Neural progenitor cell (in vitro differentiated cells): ENCODE measurements at regions not wholly inside any gene's neighbourhood (a gene's known extent, or its start where the extent isn't known, plus 50 kb on each side); places are given as distances from the start of the nearest gene placed in this dataset.

Experiments
- DNase-seq: peaks from one replicate; pipeline ENCODE4 v3.0.0-alpha.2; 2016; ENCODE audit warnings: low spot score
- H2AFZ ChIP-seq: fragments of 200-600 bp; sonication (generic); replicated peaks from 2 replicates; pipeline ENCODE4 v1.6.1; 2016; ENCODE audit warnings: antibody characterized with exemption
- H3F3A ChIP-seq: fragments of 200-600 bp; sonication (generic); 2 replicates; pipeline ENCODE4 v1.6.1; 2016; ENCODE audit warnings: antibody characterized with exemption, low read depth
- H3K27ac ChIP-seq: fragments of 200-600 bp; sonication (generic); 2 replicates; pipeline ENCODE4 v1.5.1; 2016; ENCODE audit warnings: mild to moderate bottlenecking
- H3K27me3 ChIP-seq: fragments of 200-600 bp; sonication (generic); 2 replicates; pipeline ENCODE4 v1.6.1; 2016; ENCODE audit warnings: mild to moderate bottlenecking, moderate library complexity
- H3K36me3 ChIP-seq: fragments of 200-600 bp; sonication (generic); 2 replicates; pipeline ENCODE4 v1.5.1; 2016
- H3K4me1 ChIP-seq: fragments of 200-600 bp; sonication (generic); 2 replicates; pipeline ENCODE4 v1.6.1; 2016; ENCODE audit warnings: mixed run types
- H3K4me2 ChIP-seq: fragments of 200-600 bp; sonication (generic); 2 replicates; pipeline ENCODE4 v1.6.1; 2016
- H3K4me3 ChIP-seq: fragments of 200-600 bp; sonication (generic); 2 replicates; pipeline ENCODE4 v1.5.1; 2016
- H3K79me2 ChIP-seq: fragments of 200-600 bp; sonication (generic); 2 replicates; pipeline ENCODE4 v1.6.1; 2016; ENCODE audit warnings: low read depth
- H3K9ac ChIP-seq: fragments of 200-600 bp; sonication (generic); 2 replicates; pipeline ENCODE4 v1.6.1; 2016
- H3K9me3 ChIP-seq: fragments of 200-600 bp; sonication (generic); 2 replicates; pipeline ENCODE4 v1.5.1; 2016; ENCODE audit warnings: low read depth
- H4K20me1 ChIP-seq: fragments of 200-600 bp; sonication (generic); 2 replicates; pipeline ENCODE4 v1.6.1; 2016; ENCODE audit warnings: low read depth
- H3K27ac Mint-ChIP-seq: 3 replicates; pipeline ENCODE4 v1.8.0; 2021; ENCODE audit warnings: mixed read lengths
- H3K27me3 Mint-ChIP-seq: 2 replicates; pipeline ENCODE4 v1.8.0; 2022; ENCODE audit warnings: low read depth, mild to moderate bottlenecking, inconsistent platforms, moderate library complexity, mixed read lengths; ENCODE audit not compliant: insufficient read depth
- H3K36me3 Mint-ChIP-seq: 3 replicates; pipeline ENCODE4 v1.8.0; 2021; ENCODE audit warnings: mixed read lengths
- H3K4me1 Mint-ChIP-seq: 3 replicates; pipeline ENCODE4 v1.8.0; 2021; ENCODE audit warnings: mixed read lengths
- H3K4me3 Mint-ChIP-seq: 3 replicates; pipeline ENCODE4 v1.8.0; 2021; ENCODE audit warnings: mild to moderate bottlenecking, moderate library complexity, mixed read lengths
- H3K9me3 Mint-ChIP-seq: 3 replicates; pipeline ENCODE4 v1.8.0; 2020; ENCODE audit warnings: mixed read lengths
- CTCF ChIP-seq: fragments of 200-600 bp; sonication (generic); IDR thresholded peaks from 2 replicates; pipeline ENCODE4 v1.5.1; 2017; ENCODE audit warnings: antibody characterized with exemption, mild to moderate bottlenecking
- EZH2 ChIP-seq: fragments of 200-600 bp; sonication (generic); IDR thresholded peaks from 2 replicates; pipeline ENCODE4 v1.6.1; 2017; ENCODE audit warnings: antibody characterized with exemption, mild to moderate bottlenecking, moderate library complexity
- EZH2phosphoT487 ChIP-seq: fragments of 200-600 bp; sonication (generic); IDR thresholded peaks from 2 replicates; pipeline ENCODE4 v1.6.1; 2017; ENCODE audit warnings: antibody characterized with exemption

GRCh38 chr11:105492010-105492409 is 117.9 kb upstream of the GRIA4 start:
- TF ChIP-seq EZH2 (no peak), CTCF (no peak), EZH2phosphoT487 (no peak)
- peaks cover 4% of the 10 kb centered on the region for H3K4me1 ChIP-seq
- Mint-ChIP-seq H3K27me3 (no peaks in the 10 kb centered on the region), H3K4me3 (no peak overlapping the region), H3K27ac (no peak overlapping the region), H3K4me1 (peaks cover 29% of the 10 kb centered on the region), H3K9me3 (no peaks in the 10 kb centered on the region), H3K36me3 (no peaks in the 10 kb centered on the region)
- H3K9ac ChIP-seq: no peak overlapping the region
- no peaks in the 10 kb centered on the region for H4K20me1 ChIP-seq
- no peaks in the 10 kb centered on the region for H3K27me3 ChIP-seq
- H3K4me3 ChIP-seq: no peak overlapping the region
- H2AFZ ChIP-seq: no peak overlapping the region
- no peaks in the 10 kb centered on the region for H3F3A ChIP-seq
- no peak for DNase-seq
- H3K4me2 ChIP-seq: no peak overlapping the region
- no peaks in the 10 kb centered on the region for H3K9me3 ChIP-seq
- no peaks in the 10 kb centered on the region for H3K79me2 ChIP-seq
- no peak overlapping the region for H3K27ac ChIP-seq
- no peaks in the 10 kb centered on the region for H3K36me3 ChIP-seq

- Histone ChIP-seq H3F3A (no peaks in the 10 kb centered on the region), H3K4me3 (no peak overlapping the region), H3K9ac (no peak overlapping the region), H4K20me1 (no peaks in the 10 kb centered on the region), H2AFZ (no peak overlapping the region), H3K27ac (no peak overlapping the region), H3K79me2 (no peaks in the 10 kb centered on the region), H3K4me1 (peaks cover 4% of the 10 kb centered on the region), H3K27me3 (no peaks in the 10 kb centered on the region), H3K9me3 (no peaks in the 10 kb centered on the region), H3K4me2 (no peak overlapping the region), H3K36me3 (no peaks in the 10 kb centered on the region)
- H3K4me3 Mint-ChIP-seq: no peak overlapping the region
- no peak for DNase-seq
- no peaks in the 10 kb centered on the region for H3K36me3 Mint-ChIP-seq
- H3K9me3 Mint-ChIP-seq: no peaks in the 10 kb centered on the region
- H3K27ac Mint-ChIP-seq: no peak overlapping the region
- H3K27me3 Mint-ChIP-seq: no peaks in the 10 kb centered on the region
- peaks cover 29% of the 10 kb centered on the region for H3K4me1 Mint-ChIP-seq
- no peak for TF ChIP-seq EZH2phosphoT487
- no peak for TF ChIP-seq EZH2
- no peak for TF ChIP-seq CTCF
Measured at GRCh38 chr11:105491394-105491793, 118.5 kb upstream of the GRIA4 start.

GRCh38 chr11:105490333-105490732 is 119.5 kb upstream of the GRIA4 start:
- H3K27ac ChIP-seq: no peak overlapping the region
- H3K9me3 ChIP-seq: no peaks in the 10 kb centered on the region
- no peaks in the 10 kb centered on the region for H3K27me3 ChIP-seq
- no peak overlapping the region for H2AFZ ChIP-seq
- no peaks in the 10 kb centered on the region for H4K20me1 ChIP-seq
- no peak overlapping the region for H3K4me2 ChIP-seq
- DNase-seq: no peak
- no peaks in the 10 kb centered on the region for H3K79me2 ChIP-seq
- Mint-ChIP-seq H3K27me3 (no peaks in the 10 kb centered on the region), H3K4me1 (peaks cover 29% of the 10 kb centered on the region), H3K27ac (no peak overlapping the region), H3K9me3 (no peaks in the 10 kb centered on the region), H3K36me3 (no peaks in the 10 kb centered on the region), H3K4me3 (no peak overlapping the region)
- H3K4me3 ChIP-seq: no peak overlapping the region
- TF ChIP-seq EZH2phosphoT487 (no peak), CTCF (no peak), EZH2 (no peak)
- no peaks in the 10 kb centered on the region for H3F3A ChIP-seq
- H3K9ac ChIP-seq: no peak overlapping the region
- no peaks in the 10 kb centered on the region for H3K36me3 ChIP-seq
- H3K4me1 ChIP-seq: peaks cover 4% of the 10 kb centered on the region

GRCh38 chr11:105489446-105489845 is 120.4 kb upstream of the GRIA4 start:
- H2AFZ ChIP-seq: no peak overlapping the region
- Mint-ChIP-seq H3K9me3 (no peaks in the 10 kb centered on the region), H3K4me1 (peaks cover 29% of the 10 kb centered on the region), H3K27me3 (no peaks in the 10 kb centered on the region), H3K36me3 (no peaks in the 10 kb centered on the region), H3K27ac (no peak overlapping the region), H3K4me3 (no peak overlapping the region)
- DNase-seq: peak; percentile 76
- H3K36me3 ChIP-seq: no peaks in the 10 kb centered on the region
- no peaks in the 10 kb centered on the region for H4K20me1 ChIP-seq
- TF ChIP-seq CTCF: no peak
- TF ChIP-seq EZH2phosphoT487: no peak
- no peak for TF ChIP-seq EZH2
- no peaks in the 10 kb centered on the region for H3K27me3 ChIP-seq
- no peak overlapping the region for H3K4me2 ChIP-seq
- H3K4me3 ChIP-seq: no peak overlapping the region
- H3K9me3 ChIP-seq: no peaks in the 10 kb centered on the region
- no peak overlapping the region for H3K27ac ChIP-seq
- H3F3A ChIP-seq: no peaks in the 10 kb centered on the region
- H3K4me1 ChIP-seq: peaks cover 4% of the 10 kb centered on the region
- no peaks in the 10 kb centered on the region for H3K79me2 ChIP-seq
- no peak overlapping the region for H3K9ac ChIP-seq
